GM18511 (cell line): ENCODE measurements at regions not wholly inside any gene's neighbourhood (a gene's known extent, or its start where the extent isn't known, plus 50 kb on each side); places are given as distances from the start of the nearest gene placed in this dataset.
"Not testable (repeated sequence)": the region's sequence is repeated elsewhere in the genome, so short reads cannot be mapped to it uniquely, and the experiment has no call there.

ENCODE experiments used
- ATAC-seq: cut with Tn5 transposase; IDR thresholded peaks from one replicate; pipeline ENCODE4 v1.9.1; 2021; ENCODE audit warnings: mild to moderate bottlenecking, moderate library complexity; ENCODE audit not compliant: unreplicated experiment

DNA sequence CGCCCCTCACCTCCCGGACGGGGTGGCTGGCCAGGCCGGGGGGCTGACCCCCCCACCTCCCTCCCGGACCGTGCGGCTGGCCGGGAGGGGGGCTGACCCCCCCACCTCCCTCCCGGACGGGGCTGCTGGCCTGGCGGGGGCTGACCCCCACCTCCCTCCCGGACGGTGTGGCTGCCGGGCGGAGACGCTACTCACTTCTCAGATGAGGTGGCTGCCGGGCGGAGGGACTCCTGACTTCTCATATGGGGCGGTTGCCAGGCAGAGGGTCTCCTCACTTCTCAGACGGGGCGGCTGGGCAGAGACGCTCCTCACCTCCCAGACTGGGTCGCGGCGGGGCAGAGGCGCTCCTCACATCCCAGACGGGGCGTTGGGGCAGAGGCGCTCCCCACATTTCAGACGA, 381.7 kb upstream of the ISX start:
- not testable (repeated sequence) for ATAC-seq

DNA sequence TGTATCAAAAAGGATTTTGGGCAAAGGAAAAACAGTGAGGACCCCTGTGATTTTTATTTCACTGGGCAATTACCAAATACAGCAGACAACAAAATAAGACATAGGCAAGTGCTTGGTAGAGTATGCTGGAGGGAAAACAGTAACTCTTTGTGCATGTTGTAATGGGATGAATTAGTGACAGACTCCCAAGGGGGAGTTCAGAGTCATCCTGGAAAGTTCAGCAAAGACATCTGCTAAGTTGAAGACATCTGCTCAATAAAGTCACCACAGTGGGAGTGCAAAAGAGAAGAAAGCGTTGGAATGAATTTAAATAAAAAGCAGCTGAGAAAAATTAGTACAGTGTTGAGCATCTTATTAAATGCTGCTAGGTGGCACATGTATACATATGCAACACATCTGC, 378.8 kb upstream of the ISX start:
- no peak for ATAC-seq

DNA sequence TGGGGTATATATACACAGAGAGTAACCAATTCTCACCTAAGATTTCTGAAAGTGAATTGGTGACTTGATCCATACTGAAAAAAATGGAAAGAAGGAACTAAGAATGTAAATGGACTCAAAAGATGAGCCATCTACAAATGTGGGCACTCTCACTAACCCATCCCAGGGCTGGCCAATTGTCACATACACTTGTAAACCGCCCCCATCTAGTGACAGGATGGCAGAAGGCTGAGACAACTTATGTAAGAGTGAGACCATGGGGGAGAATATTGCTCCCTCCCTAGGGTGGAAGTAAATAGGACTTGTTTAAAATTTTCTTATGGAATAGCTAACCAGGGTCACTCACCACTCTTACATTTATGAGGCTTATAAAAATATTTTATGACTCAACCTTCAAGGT, 377.1 kb upstream of the ISX start:
- no peak for ATAC-seq

DNA sequence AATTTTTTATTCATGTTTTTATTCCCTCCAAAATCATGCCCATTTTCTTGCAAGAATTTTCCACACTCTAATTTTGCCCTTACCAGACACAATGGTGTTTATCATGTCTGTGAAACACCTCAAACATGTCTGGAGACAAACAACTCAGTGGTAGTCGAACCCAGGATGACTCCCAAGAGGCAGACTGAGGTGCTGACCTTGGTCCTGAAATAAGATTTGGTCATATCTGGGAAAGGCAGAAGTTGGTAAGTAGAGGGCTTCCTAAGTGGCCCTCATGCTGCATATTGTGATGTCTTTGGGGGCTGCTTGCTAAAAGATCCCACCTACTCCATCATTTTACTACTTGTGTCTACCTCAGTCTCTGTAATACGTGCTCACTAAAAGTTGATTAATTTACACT, 369.4 kb upstream of the ISX start:
- ATAC-seq, result no peak

DNA sequence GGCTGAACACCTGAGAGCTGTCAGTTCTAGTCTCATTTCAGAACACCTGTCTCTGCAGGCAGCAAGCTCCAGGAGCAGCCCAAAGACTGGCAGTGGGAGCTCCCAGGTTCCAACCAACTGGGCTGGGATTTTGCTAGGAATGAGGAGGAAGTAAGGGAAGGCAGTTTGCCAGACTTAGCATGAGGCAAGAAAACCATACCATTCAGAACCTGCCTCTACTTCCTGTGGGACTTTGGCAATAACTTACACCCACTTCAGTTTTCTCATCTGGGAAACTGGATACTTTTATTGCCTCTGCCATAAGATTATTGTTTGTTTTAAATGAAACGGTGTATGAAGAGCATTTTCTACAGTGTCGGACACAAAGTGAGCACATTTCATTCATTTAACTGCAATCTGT, 363.7 kb upstream of the ISX start:
- no peak for ATAC-seq

DNA sequence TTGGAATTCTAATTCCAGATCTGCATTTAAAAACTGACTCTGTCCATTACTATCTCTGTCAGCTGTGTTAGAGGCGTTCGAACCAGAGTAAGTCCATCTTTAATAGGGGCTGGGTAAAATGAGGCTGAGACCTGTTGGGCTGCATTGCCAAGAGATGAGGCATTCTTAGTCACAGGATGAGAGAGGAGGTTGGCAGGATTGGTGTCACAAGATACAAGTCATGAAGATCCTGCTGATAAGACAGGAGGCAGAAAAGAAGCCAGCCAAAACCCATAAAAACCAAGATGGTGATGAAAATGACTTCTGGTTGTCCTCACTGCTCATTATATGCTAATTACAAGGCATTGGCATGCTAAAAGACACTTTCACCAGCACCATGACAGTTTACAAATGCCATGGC, 356.3 kb upstream of the ISX start:
- ATAC-seq, result no peak

DNA sequence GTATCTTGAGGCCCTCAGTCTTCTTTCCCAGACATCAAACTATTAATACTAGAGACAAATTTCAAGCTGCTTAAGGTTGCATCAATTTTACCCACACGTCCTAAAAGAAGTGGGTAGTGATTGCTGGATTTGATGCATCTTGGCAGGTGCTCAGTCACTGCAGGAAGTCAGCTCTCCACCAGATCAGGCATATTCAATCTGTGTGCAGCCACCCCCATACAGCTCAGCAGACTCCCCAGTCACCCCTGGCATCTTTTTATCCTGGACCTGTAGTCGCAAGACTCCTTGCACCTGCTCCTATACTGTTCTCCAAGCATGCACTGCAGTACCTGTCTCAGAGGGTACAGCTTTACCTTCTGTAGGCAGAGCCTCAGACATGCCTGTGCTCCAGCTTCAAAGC, 343.1 kb upstream of the ISX start:
- ATAC-seq, result no peak

DNA sequence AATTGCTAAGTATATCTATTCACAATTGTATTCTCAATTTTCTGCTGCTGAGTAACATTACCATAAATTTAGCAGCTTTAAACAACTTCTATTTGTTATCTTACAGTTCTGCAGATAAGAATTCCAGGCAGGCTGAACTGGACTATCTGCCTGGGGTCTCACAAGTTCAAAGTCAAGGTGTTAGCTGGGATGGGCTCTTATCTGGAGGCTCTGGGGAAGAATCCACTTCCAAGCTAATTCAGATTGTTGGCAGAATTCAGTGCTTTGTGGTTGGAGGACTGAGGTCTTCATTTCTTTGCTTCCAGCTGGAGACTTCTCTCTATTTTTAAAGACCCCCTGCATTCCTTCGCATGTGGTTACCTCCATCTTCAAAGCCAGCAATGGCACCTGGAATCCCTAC, 329.9 kb upstream of the ISX start:
- no peak for ATAC-seq

DNA sequence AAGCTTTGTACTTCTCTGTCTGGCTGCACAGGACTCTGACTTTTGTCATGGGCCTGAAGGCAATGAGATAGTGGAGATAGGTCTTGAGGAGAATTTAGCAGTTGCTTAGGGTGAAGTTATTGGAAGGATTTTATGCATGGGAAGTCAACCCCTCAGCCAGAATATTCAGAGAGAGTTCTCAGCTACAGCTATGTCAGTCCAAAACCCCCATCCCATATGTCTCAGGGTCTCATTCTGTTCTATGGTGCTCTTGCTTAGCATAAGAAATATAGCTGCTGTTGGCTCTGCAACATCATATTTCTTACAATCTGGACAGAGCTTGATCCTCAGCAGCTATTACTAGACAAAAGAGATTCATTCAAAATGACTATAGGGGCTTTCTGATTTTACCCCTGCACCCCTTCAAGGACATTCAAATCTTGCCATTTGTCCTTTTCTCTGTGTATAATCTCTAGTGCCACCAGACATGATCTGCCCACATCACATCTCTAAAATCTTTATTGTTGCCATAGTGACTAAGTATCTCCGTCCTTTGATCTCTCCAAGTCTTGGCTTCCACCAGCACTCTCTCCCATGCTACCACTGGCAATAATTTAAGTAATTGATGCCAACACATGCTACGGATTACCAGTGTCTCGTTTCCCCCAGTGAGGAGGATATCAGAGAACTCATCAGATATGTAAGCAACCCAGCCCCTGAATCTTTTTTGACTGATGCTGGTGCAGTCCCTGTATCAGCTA, 327.1 kb upstream of the ISX start:
- ATAC-seq, result no peak

DNA sequence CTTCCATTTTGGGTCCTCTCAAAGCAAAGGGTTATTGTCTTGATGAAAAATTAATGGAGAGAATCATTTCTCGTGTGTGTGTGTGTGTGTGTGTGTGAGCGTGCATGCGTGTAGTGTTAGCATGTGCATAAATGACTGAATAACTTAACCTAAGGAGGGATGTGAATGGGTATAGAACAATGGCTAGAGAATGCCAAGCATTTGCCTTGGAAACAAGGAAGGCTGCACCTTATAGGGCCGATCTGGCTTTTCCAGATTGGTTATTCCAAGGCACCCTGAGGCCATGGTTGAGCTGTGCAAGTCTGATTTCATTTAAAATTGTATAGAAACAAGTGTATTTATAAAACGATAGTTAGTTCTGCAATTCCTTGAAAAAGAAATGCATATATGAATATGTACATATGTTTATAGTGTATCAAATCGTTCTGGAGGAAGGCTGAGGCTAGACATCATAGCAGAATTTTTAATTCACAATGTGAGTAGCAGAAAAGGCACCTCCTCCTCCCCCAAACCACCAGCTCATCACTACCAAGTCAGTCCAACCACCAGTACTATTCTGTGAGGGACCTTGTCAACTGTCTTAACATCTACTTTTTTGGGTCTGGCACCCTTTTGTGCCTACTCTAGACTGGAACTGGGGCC, 322.7 kb upstream of the ISX start:
- no peak for ATAC-seq

DNA sequence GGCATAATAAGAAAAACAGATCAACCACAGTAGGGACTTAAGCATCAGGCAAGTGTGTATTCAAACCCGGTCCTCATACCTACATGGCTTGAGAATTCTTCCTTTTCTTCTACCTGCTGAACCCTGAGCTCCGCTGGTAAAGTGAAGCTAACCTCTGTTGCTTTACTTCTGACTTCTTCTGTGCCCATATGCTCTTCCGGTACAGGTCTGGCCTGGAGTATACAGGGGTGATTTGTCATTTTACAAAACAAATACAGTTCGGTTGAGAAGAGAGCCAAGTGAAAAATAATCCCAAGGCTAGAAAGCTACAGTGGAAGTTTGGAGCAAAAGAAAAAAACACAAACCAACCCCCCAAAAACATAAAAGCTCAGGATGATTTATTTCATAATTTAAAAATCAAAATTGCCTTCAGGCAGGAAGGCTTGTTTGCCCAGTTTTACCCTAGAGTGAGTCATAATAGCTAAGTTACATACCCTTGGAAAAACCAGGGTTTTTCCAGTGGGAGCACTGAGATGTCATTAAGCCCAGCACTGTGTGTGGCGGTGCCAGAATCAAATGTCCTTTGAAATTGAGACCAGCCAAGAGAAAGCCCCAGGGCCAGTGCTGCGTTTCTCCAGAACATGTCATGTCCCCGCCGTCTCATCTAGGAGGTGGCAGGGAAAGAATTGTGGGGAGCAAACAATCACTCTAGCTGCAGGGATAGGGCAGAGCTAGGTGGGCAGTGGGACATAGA, 305.5 kb upstream of the ISX start:
- ATAC-seq, result no peak

DNA sequence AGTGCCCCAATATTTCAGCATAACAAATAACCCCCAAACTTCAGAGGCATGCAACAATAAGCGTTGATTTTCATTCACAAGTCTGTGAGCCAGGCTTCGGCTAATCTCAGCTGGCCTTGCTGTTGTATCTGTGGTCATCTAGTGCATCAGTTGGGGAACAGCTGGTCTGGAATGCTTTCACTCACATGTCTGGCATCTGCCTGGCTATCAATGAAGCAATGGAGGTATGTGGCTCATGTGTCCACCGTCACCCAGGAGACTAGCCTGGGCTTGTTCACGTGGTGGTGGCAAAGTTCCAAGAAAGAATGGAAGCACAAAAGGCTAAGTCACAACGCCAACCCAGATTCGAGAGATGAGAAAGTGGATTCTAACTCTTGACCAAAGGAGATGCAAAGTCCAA, 304.8 kb upstream of the ISX start:
- no peak for ATAC-seq

DNA sequence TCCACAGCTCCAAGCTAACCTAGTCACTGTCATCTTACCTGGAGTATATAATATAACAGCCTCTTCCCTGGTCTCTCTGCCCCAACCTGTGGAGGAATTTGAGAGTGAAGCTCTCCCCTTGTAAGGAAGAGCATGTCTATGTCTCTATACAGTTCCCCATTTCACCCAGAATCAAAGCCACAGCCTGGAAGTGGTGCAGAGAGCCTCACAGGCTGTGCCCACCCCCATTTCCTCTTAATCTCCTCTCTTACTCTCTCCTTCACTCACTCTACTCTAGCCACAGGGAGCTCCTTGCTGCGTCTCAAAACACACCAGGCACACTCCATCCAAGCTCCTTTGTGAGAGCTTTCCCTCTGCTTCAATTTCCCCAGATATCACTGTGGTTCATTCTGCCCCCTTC, 302.5 kb upstream of the ISX start:
- ATAC-seq, result no peak

DNA sequence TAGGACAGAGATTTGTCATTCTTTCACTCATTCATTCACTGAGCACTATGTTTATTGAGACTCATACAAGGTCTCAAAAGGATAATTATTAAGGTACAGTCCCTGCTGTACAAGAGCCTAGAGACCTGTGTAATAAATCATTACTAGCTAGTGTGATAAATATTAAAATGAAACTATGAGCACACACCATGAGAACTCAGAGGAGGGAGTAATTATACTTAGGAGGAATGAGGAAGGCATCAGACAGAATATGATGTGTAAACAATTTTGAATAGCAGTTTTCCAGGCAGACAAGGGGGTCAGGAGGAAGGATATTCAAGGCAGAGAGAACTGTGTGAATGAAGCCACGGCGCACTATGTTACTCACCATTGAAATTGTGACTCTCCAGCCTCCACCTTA, 300.8 kb upstream of the ISX start:
- ATAC-seq, result no peak

DNA sequence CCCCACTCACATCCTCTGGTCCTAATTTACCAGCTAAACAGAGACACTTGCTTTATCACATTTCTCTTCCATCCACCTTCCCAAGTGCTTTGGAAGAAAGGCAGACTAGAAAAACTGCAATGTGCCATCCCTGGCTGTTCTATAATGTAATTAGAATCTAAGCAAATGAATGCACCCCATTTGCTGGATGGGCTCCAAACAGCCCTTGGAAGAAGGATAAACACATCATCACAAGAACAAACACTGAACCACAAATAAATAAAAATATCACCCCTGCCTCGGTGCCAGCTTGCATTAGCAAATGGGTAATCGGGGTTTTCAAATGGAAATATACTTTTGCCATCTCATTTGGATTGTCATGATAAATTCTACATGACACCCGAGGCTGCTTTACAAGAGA, 296.6 kb upstream of the ISX start:
- no peak for ATAC-seq

DNA sequence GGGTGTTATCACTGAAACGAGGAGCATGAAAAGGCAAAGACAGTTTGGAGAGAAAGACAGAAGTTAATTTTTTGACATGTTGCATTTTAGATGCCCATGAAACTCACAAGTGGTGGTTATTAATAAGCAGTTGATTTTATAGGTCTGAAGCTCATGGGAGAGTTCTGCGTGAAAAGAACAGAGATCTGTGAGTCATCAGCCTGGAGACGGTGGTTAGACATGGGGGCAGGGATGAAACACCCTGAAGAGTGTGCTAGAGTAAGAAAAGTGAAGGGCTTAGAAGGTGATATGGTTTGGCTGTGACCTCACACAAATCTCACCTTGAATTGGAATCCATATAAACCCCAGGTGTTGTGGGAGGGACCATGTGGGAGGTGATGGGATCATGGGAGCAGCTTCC, 289.1 kb upstream of the ISX start:
- ATAC-seq, result no peak

DNA sequence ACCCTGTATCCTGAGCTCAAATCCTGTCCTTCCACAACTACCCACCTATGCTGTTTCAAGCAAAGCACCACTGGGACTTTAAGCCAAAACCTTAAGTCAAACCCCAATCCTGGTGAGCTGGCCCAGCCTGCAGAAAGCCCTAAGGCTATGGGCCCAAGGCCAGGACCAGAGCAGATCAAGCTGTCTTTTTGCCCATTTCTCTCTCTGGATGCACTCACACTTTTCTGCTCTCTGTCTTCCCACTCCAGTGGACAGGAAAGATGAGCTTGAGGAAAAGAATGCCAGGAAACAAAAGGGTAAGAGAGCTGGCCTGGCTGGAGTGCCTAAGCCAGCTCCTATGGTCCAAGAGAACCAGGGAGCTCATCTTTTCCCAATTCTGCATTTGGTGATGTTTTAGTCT, 284.3 kb upstream of the ISX start:
- no peak for ATAC-seq

DNA sequence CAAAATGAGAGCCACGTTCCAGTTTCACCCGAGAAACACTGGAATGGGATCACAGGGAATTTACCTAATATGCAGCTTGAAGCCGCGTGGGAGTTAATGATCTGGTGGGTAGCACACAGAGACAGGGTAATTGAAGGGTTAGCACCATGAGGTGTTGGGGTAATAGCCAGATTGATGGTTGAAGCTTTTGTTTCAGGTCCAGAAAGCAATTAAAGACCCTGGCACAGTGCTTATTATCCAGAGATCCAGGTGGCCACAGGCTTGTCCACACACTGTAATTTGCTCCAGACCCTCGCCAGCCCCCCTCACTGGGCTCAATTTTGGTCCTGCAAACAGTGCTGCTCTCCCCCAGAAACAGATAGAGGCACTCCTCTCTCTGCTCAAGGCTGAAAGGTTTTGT, 282.5 kb upstream of the ISX start:
- no peak for ATAC-seq

DNA sequence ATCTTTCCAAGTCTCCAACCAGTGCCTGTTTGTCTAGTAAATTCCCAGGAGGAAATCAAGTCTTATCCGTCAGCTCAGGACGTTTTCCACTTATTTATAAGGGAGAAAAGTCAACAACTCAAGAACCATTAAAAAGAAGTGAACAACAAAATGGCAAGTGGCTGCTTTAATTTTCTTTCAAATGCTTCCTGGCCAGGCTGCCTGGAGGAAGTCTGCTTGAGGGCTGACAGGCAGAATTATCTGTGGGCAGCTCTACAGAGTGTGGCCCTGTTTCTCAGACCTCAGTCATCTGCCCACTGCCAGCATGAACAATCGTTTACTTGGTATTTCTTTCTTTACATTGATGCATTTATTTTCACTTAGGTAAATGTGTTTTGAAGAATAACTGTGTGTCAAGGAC, 281.9 kb upstream of the ISX start:
- ATAC-seq, result no peak

DNA sequence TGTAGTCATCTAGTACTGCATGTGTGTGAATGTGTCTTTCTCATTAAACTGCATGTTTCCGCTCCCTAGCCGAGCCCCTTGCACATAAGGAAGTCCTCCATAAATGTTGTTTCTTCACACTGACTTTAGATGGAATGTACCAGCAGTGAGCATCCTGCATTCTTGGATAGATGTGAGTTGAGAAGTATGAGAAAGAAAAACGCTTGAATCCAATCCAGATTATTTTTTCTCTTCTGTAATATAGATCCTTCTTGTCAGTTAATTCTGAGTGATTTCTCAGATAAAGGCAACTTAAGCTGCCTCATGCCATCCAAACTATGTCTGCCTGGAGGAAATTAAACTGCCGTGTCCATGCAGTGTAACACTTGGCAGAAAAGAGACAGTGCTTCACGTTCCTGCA, 268.1 kb upstream of the ISX start:
- ATAC-seq, result no peak

DNA sequence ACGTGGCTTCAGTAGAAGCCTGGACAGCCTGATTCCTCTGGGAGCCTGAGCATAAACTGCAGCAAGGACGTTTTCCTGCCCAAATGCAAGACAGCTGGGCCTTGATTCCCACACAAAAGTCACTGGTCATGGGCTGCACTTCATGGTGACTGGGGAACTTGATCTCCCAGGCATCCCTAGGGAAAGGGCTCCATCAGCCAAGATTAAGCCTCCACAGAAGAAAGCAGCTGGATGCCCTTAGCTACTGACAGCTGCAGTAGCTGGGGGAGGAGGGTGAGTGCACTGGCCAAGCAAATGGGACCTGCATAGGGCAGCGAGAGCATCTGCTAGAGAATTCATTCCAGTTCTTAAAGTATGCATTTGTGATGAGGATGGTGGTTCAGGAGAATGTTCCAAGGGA, 267.4 kb upstream of the ISX start:
- ATAC-seq, result no peak

DNA sequence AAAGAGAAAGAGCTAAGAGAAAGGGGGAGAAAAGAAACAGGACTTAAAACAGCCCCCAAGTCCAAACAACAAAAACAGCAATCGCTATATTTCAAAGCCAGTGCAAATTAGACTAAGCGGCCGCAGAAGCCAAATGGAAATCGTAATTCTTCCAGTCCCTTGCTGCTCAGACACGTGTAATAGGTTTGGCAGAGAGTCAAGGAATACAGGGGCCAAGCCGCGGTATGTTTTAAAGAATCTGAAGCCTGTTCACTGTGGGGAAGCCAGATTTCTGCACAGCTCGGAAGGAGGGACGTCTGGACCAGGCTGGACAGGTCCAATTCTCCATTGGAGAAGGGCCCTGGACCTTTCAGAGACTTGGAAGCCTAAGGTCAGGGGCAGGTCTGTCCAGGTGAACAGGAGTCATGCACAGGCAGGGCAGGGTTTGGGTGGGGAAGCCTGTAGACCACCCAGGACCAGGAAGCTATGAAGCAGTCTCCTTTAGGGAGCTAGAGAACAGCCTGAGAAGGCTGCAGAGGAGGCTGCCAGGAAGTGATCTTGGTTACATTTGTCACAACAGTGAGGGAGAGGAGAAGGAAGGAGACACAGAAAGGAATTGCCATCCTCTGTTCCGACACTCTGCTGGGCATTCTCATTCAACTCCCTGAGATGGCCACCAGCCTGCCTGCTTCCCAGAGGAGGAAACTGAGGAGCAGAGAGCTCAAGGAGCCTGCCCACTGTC, 265.5 kb upstream of the ISX start:
- ATAC-seq, result no peak
